Stomach (tissue), 8 donors: ENCODE measurements at regions not wholly inside any gene's neighbourhood (a gene's known extent, or its start where the extent isn't known, plus 50 kb on each side); places are given as distances from the start of the nearest gene placed in this dataset.

Experiments
- DNase-seq, 2 donors: peaks; one replicate each; pipeline versions ENCODE4 v3.0.0 to v3.0.0-alpha.2; 2013 to 2019
- H3K27ac ChIP-seq, 5 donors: fragments of 200-600 bp in 4 of 5; sonication (generic) in 4 of 5; one replicate each; pipeline ENCODE4 v1.5.1; 2013 to 2019; ENCODE audit warnings: mild to moderate bottlenecking in 1 of 5, moderate library complexity in 1 of 5
- H3K27me3 ChIP-seq, 3 donors: fragments of 200-600 bp; sonication (generic); one replicate each; pipeline ENCODE4 v1.5.1; 2017 to 2019; ENCODE audit warnings: mixed run types in 1 of 3
- H3K36me3 ChIP-seq, 4 donors: fragments of 200-600 bp; sonication (generic); 1 replicate in 3 of 4; 2 replicates in 1 of 4; pipeline ENCODE4 v1.5.1; 2016 to 2019
- H3K4me1 ChIP-seq, 4 donors: fragments of 200-600 bp; sonication (generic); one replicate each; pipeline ENCODE4 v1.5.1; 2016 to 2019
- H3K4me3 ChIP-seq, 4 donors: fragments of 200-600 bp; sonication (generic) in 3 of 4; one replicate each; pipeline ENCODE4 v1.5.1; 2016 to 2019; ENCODE audit warnings: mild to moderate bottlenecking in 1 of 4
- H3K9me3 ChIP-seq, 4 donors: fragments of 200-600 bp; sonication (generic); one replicate each; pipeline ENCODE4 v1.5.1; 2016 to 2019
- CTCF ChIP-seq, 7 experiments: fragments of 450-650 bp in 4 of 7; fragments of 200-600 bp in 3 of 7; sonication (generic) in 3 of 7; IDR thresholded peaks; one replicate each; pipeline ENCODE4 v1.5.1; 2016 to 2019; ENCODE audit warnings: antibody characterized with exemption in 7 of 7, control low read depth in 2 of 7, mild to moderate bottlenecking in 1 of 7
- EP300 ChIP-seq: sonication (generic); formaldehyde crosslinking; IDR thresholded peaks from one replicate; pipeline ENCODE4 v1.6.1; 2017; ENCODE audit warnings: antibody characterized with exemption
- POLR2A ChIP-seq, 4 donors: fragments of 450-650 bp; IDR thresholded peaks; one replicate each; pipeline ENCODE4 v1.6.1; 2016; ENCODE audit warnings: antibody characterized with exemption in 4 of 4, control low read depth in 2 of 4, mild to moderate bottlenecking in 1 of 4, moderate library complexity in 1 of 4
- POLR2AphosphoS5 ChIP-seq, 3 donors: sonication (generic); formaldehyde crosslinking; IDR thresholded peaks; one replicate each; pipeline ENCODE4 v1.6.1; 2016; ENCODE audit warnings: antibody characterized with exemption in 3 of 3
- WGBS, 5 donors: extraction: QIAGEN DNeasy Blood & Tissue Kit in 3 of 5; methylation state at CpG; one replicate each; pipeline versions ENCODE4 v1.1.5 to v1.1.7; 2013 to 2018; 5-methylcytosine and 5-hydroxymethylcytosine counted together
- intact Hi-C: fragments of 100-400 bp; cut with DNase I; formaldehyde crosslinking; loops from one replicate; pipeline ENCODE4 v1.15.1; 2023; ENCODE audit warnings: low total_unique reads
- donor health status: healthy with polysubstance abuse.
- donor health status: Bipolar disorder and iron deficiency.
- donor health status: healthy.

GRCh38 chr2:117714745-117715417 is 99.6 kb upstream of the DDX18 start:
- Histone ChIP-seq H3K36me3 (no peaks in the 10 kb centered on the region), H3K27ac (no peak overlapping the region), H3K27me3 (no peaks in the 10 kb centered on the region), H3K4me3 (no peak overlapping the region), H3K4me1 (peaks cover 0 to 8% (median 0%) of the 10 kb centered on the region in 4 donors), H3K9me3 (peaks cover 0 to 5% (median 0%) of the 10 kb centered on the region in 4 donors)
- intact Hi-C loops = no loop called here
- no peak for DNase-seq
- no peak for TF ChIP-seq CTCF (IDR thresholded peaks at IDR 0.05)
- TF ChIP-seq POLR2AphosphoS5 (IDR thresholded peaks at IDR 0.05) = no peak
- no peak for TF ChIP-seq EP300
- TF ChIP-seq POLR2A (IDR thresholded peaks at IDR 0.05) = no peak
- 85 to 92% (median 91%) methylated on average over 7 of the region's 7 CpGs for WGBS, 5 donors

- Histone ChIP-seq H3K9me3 (peaks cover 0 to 5% (median 0%) of the 10 kb centered on the region in 4 donors), H3K4me1 (peaks cover 0 to 8% (median 0%) of the 10 kb centered on the region in 4 donors), H3K27me3 (no peaks in the 10 kb centered on the region), H3K36me3 (no peaks in the 10 kb centered on the region), H3K27ac (no peak overlapping the region), H3K4me3 (no peak overlapping the region)
- intact Hi-C loops = no loop called here
- no peak for DNase-seq
- no peak for TF ChIP-seq EP300
- WGBS, 5 donors = 77 to 82% (median 79%) methylated on average over 3 of the region's 3 CpGs
Measured at GRCh38 chr2:117716505-117716904, 98.0 kb upstream of the DDX18 start.

GRCh38 chr2:117717072-117717471 is 97.4 kb upstream of the DDX18 start:
- peak in 1 of 2 donors; percentile 30 for DNase-seq
- H3K9me3 ChIP-seq = peaks cover 0 to 4% (median 0%) of the 10 kb centered on the region in 4 donors
- TF ChIP-seq POLR2A (IDR thresholded peaks at IDR 0.05) (no peak), CTCF (IDR thresholded peaks at IDR 0.05) (no peak), EP300 (no peak), POLR2AphosphoS5 (IDR thresholded peaks at IDR 0.05) (no peak)
- H3K36me3 ChIP-seq = no peaks in the 10 kb centered on the region
- H3K4me1 ChIP-seq = peaks cover 0 to 8% (median 0%) of the 10 kb centered on the region in 4 donors
- intact Hi-C loops = no loop called here
- H3K27me3 ChIP-seq = no peaks in the 10 kb centered on the region
- no peak overlapping the region for H3K4me3 ChIP-seq
- 17 to 46% (median 25%) methylated on average over 6 of the region's 6 CpGs for WGBS, 5 donors
- H3K27ac ChIP-seq = no peak overlapping the region

GRCh38 chr2:117718048-117718447 is 96.4 kb upstream of the DDX18 start:
- H3K9me3 ChIP-seq = no peaks in the 10 kb centered on the region
- no peak overlapping the region for H3K27ac ChIP-seq
- H3K36me3 ChIP-seq = no peaks in the 10 kb centered on the region
- TF ChIP-seq POLR2AphosphoS5 (IDR thresholded peaks at IDR 0.05) (no peak), EP300 (no peak), POLR2A (IDR thresholded peaks at IDR 0.05) (no peak), CTCF (IDR thresholded peaks at IDR 0.05) (no peak)
- H3K27me3 ChIP-seq = no peaks in the 10 kb centered on the region
- H3K4me3 ChIP-seq = no peak overlapping the region
- WGBS, 5 donors = 22 to 46% (median 35%) methylated on average over 3 of the region's 3 CpGs
- no peak for DNase-seq
- peaks cover 0 to 8% (median 0%) of the 10 kb centered on the region in 4 donors for H3K4me1 ChIP-seq
- intact Hi-C loops = no loop called here

GRCh38 chr2:117720765-117721164 is 93.7 kb upstream of the DDX18 start:
- WGBS, 5 donors = 57 to 83% (median 80%) methylated on average over 2 of the region's 2 CpGs
- no peak for DNase-seq
- Histone ChIP-seq H3K27me3 (no peaks in the 10 kb centered on the region), H3K36me3 (no peaks in the 10 kb centered on the region), H3K4me3 (no peak overlapping the region), H3K4me1 (peaks cover 0 to 11% (median 4%) of the 10 kb centered on the region in 4 donors), H3K27ac (no peak overlapping the region), H3K9me3 (no peaks in the 10 kb centered on the region)
- TF ChIP-seq CTCF (IDR thresholded peaks at IDR 0.05) = no peak
- TF ChIP-seq POLR2A (IDR thresholded peaks at IDR 0.05) = no peak
- no peak for TF ChIP-seq POLR2AphosphoS5 (IDR thresholded peaks at IDR 0.05)
- TF ChIP-seq EP300 = no peak
- intact Hi-C loops = no loop called here
